RWPE2 (cell line): ENCODE measurements at regions not wholly inside any gene's neighbourhood (a gene's known extent, or its start where the extent isn't known, plus 50 kb on each side); places are given as distances from the start of the nearest gene placed in this dataset.

Source experiments
- ATAC-seq: fragments of 200-7000 bp; cut with Tn5 transposase; 3 replicates; pipeline ENCODE4 v1.9.1; 2021; ENCODE audit warnings: low read depth
- DNase-seq: peaks from one replicate; pipeline ENCODE4 v3.0.0-alpha.2; 2020; ENCODE audit warnings: low spot score
- H3K27ac ChIP-seq: fragments of 450-650 bp; 2 replicates; pipeline ENCODE4 v1.5.1; 2017; ENCODE audit warnings: mild to moderate bottlenecking; ENCODE audit not compliant: poor library complexity, severe bottlenecking
- H3K27me3 ChIP-seq: fragments of 250-450 bp; sonication (Bioruptor Pico); 2 replicates; pipeline ENCODE4 v1.5.1; 2021; ENCODE audit warnings: mild to moderate bottlenecking, moderate library complexity; ENCODE audit not compliant: insufficient read depth, poor library complexity, severe bottlenecking
- H3K36me3 ChIP-seq: fragments of 250-450 bp; sonication (Bioruptor Pico); 2 replicates; pipeline ENCODE4 v1.5.1; 2020; ENCODE audit warnings: low read depth, mild to moderate bottlenecking, moderate library complexity
- H3K4me1 ChIP-seq: fragments of 250-450 bp; sonication (Bioruptor Pico); 2 replicates; pipeline ENCODE4 v1.5.1; 2021; ENCODE audit warnings: mild to moderate bottlenecking, moderate library complexity; ENCODE audit not compliant: insufficient read depth, poor library complexity, severe bottlenecking
- H3K4me3 ChIP-seq: fragments of 250-450 bp; sonication (Bioruptor Pico); 2 replicates; pipeline ENCODE4 v1.5.1; 2021; ENCODE audit warnings: mild to moderate bottlenecking, moderate library complexity; ENCODE audit not compliant: severe bottlenecking
- H3K9me3 ChIP-seq: fragments of 250-450 bp; sonication (Bioruptor Pico); 2 replicates; pipeline ENCODE4 v1.5.1; 2021; ENCODE audit warnings: mild to moderate bottlenecking, moderate library complexity; ENCODE audit not compliant: severe bottlenecking
- TF ChIP-seq, protein P1 (sequence below): fragments of 450-650 bp; IDR thresholded peaks from one replicate; pipeline ENCODE4 v1.5.1; 2017; ENCODE audit warnings: mild to moderate bottlenecking, moderate library complexity; ENCODE audit not compliant: poor library complexity, severe bottlenecking

DNA sequence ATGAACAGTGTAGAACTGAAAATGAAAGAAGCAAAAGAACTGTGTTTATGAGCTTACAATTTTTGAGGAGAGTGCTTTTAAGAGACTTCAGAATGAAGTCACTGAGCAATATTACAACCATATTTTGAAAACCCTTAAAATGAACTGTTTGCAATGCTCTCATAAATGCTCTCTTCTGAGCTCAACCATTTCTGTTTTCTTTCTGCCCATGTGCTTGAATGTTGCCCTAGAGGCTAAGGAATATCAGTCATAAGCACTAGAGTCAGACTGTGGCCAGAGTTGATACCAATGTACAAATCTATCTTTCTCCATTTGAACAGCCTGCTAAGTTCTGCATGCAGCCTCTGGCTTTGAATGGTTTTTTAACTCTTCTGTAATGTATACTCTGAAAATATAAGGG is 1092.8 kb downstream of the PCDH9 start:
- no peak overlapping the region for H3K27ac ChIP-seq
- TF ChIP-seq, protein P1, sequence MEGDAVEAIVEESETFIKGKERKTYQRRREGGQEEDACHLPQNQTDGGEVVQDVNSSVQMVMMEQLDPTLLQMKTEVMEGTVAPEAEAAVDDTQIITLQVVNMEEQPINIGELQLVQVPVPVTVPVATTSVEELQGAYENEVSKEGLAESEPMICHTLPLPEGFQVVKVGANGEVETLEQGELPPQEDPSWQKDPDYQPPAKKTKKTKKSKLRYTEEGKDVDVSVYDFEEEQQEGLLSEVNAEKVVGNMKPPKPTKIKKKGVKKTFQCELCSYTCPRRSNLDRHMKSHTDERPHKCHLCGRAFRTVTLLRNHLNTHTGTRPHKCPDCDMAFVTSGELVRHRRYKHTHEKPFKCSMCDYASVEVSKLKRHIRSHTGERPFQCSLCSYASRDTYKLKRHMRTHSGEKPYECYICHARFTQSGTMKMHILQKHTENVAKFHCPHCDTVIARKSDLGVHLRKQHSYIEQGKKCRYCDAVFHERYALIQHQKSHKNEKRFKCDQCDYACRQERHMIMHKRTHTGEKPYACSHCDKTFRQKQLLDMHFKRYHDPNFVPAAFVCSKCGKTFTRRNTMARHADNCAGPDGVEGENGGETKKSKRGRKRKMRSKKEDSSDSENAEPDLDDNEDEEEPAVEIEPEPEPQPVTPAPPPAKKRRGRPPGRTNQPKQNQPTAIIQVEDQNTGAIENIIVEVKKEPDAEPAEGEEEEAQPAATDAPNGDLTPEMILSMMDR: no peak
- ATAC-seq: no peak

DNA sequence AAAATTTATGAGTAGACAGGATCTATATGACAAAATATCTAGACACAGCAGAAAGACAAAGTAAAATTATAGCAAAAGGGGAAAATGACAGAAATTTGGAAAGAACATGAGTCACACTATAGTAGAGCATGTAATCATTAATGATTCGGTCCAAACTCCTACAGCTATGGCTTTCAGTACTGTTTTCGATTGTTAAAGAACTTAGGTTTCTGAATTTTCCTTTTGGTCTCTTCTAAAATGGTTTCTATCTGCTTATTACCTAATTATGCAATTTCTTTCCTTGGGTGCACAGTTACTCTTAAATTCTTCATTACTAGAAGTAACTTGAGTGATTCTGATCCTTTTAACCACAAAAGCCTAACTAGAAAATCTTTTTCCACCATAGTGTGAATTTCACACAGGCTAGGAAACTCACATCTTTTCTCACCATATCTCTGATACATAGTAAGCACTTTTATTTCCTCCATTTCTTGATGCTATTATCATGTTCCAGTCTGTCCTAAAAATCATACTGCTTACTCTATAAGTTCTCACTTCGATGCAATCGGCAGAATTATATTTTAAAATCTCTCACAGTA is 1101.4 kb downstream of the PCDH9 start:
- Histone ChIP-seq H3K36me3 (no peaks in the 10 kb centered on the region), H3K27ac (no peak overlapping the region), H3K27me3 (no peaks in the 10 kb centered on the region), H3K4me1 (no peaks in the 10 kb centered on the region), H3K4me3 (no peak overlapping the region), H3K9me3 (no peaks in the 10 kb centered on the region)
- TF ChIP-seq, protein P1: no peak
- ATAC-seq (no peak), DNase-seq (no peak)

More for the DNA sequence above, 1092.8 kb downstream of the PCDH9 start:
- H3K9me3 ChIP-seq: no peaks in the 10 kb centered on the region
- no peak for DNase-seq
- H3K36me3 ChIP-seq: no peaks in the 10 kb centered on the region
- H3K4me3 ChIP-seq: no peak overlapping the region
- H3K4me1 ChIP-seq: no peaks in the 10 kb centered on the region
- no peaks in the 10 kb centered on the region for H3K27me3 ChIP-seq

DNA sequence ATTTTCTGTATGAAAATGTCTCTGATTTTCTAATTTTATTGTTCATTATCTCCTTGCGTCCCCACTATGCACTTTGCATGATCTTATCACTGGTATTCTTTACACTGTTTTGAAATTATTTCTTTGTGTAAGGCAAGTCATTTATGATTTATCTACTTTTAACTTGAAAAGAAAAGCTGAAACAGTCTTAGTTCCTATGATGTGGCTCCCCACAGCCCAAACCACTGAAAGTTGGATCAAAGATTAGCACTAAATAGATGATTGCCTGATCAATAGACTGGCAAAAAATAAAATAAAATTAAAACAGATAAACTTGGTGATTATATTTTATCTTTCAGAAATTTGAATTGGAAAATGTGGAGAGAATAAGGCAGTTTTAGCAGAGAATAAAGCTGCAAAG is 1101.9 kb downstream of the PCDH9 start:
- TF ChIP-seq, protein P1: no peak
- no peaks in the 10 kb centered on the region for H3K27me3 ChIP-seq
- no peaks in the 10 kb centered on the region for H3K4me1 ChIP-seq
- DNase-seq (no peak), ATAC-seq (no peak)
- H3K4me3 ChIP-seq: no peak overlapping the region
- H3K27ac ChIP-seq: no peak overlapping the region
- no peaks in the 10 kb centered on the region for H3K36me3 ChIP-seq
- no peaks in the 10 kb centered on the region for H3K9me3 ChIP-seq

DNA sequence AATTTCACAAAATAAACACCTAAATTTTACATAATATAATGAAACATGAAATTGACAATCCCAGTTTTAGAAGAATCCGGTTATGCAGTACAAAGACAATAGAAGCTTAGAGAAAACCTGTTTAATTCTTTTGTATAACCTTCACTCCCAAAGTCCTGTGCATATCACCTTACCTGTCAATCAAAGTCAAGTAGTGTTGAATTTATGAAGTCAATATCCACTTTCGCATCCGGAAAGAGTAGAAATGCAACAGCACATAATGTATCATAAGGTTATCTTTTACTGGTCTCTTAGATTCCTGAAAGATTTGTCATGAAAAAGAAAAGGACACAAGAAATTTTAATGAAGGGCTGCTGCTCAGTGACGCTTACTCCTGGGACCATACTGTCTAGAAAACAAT is 1112.6 kb downstream of the PCDH9 start:
- ATAC-seq: no peak
- H3K4me3 ChIP-seq: no peak overlapping the region
- no peaks in the 10 kb centered on the region for H3K27me3 ChIP-seq
- TF ChIP-seq, protein P1: no peak
- no peak for DNase-seq
- H3K4me1 ChIP-seq: no peaks in the 10 kb centered on the region
- no peaks in the 10 kb centered on the region for H3K36me3 ChIP-seq
- H3K27ac ChIP-seq: no peak overlapping the region
- H3K9me3 ChIP-seq: no peaks in the 10 kb centered on the region

DNA sequence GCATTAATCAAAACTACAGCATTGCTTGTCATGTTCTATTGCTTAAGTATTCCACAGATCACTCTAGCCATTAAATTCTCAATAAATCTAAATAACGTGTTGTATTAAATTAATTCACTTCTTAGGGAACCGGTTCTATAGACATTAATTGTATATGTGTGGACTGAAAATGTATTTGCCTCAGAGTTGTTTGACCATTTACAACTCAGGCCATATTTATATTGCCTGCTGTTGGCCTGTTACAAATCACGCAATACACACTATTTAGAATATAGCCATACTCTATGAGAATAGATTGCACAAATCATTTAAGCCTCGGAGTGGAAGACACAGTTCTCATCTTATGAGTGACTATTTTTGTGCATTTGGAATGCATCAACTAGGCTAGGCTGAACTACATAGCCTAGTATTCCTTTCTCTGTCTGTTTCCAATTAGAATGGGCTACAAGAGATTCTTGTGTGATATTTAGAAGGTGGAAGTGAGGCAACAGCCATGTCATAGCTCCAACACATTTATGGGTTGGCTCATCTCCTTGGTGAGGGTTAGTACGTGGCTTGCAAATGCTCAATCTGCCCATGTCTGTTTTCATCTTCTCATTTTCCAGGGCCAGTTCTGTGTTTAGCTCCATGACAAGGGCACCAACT is 1116.1 kb downstream of the PCDH9 start:
- no peak for ATAC-seq

More for the DNA sequence above, 1116.1 kb downstream of the PCDH9 start:
- Histone ChIP-seq H3K9me3 (no peaks in the 10 kb centered on the region), H3K4me3 (no peak overlapping the region), H3K27me3 (no peaks in the 10 kb centered on the region), H3K4me1 (no peaks in the 10 kb centered on the region), H3K36me3 (no peaks in the 10 kb centered on the region), H3K27ac (no peak overlapping the region)
- TF ChIP-seq, protein P1: no peak
- DNase-seq: no peak
